Ishikawa (cell line): ENCODE measurements at regions not wholly inside any gene's neighbourhood (a gene's known extent, or its start where the extent isn't known, plus 50 kb on each side); places are given as distances from the start of the nearest gene placed in this dataset.

Source experiments
- CEBPB ChIP-seq: IDR thresholded peaks from 2 replicates; pipeline ENCODE4 v1.6.1; 2012
- CREB1 ChIP-seq: IDR thresholded peaks from 2 replicates; pipeline ENCODE4 v1.6.1; 2012; ENCODE audit warnings: low read depth
- EGR1 ChIP-seq: IDR thresholded peaks from 2 replicates; pipeline ENCODE4 v1.6.1; 2012
- EP300 ChIP-seq: IDR thresholded peaks from 2 replicates; pipeline ENCODE4 v1.6.1; 2012; ENCODE audit warnings: borderline replicate concordance
- FOXM1 ChIP-seq: IDR thresholded peaks from 2 replicates; pipeline ENCODE4 v1.6.1; 2012; ENCODE audit warnings: low read depth, borderline replicate concordance
- MAX ChIP-seq: IDR thresholded peaks from 2 replicates; pipeline ENCODE4 v1.6.1; 2012
- NFIC ChIP-seq: IDR thresholded peaks from 2 replicates; pipeline ENCODE4 v1.6.1; 2012
- RAD21 ChIP-seq: IDR thresholded peaks from 2 replicates; pipeline ENCODE4 v1.6.1; 2012; ENCODE audit warnings: low read depth
- REST ChIP-seq: IDR thresholded peaks from 2 replicates; pipeline ENCODE4 v1.6.1; 2012; ENCODE audit warnings: low read depth, mild to moderate bottlenecking
- TAF1 ChIP-seq: IDR thresholded peaks from 2 replicates; pipeline ENCODE4 v1.6.1; 2012; ENCODE audit warnings: low read depth, mild to moderate bottlenecking
- TCF12 ChIP-seq: IDR thresholded peaks from 2 replicates; pipeline ENCODE4 v1.6.1; 2012; ENCODE audit warnings: low read depth
- TEAD4 ChIP-seq: IDR thresholded peaks from 2 replicates; pipeline ENCODE4 v1.6.1; 2012
- USF1 ChIP-seq: IDR thresholded peaks from 2 replicates; pipeline ENCODE4 v1.6.1; 2012
- YY1 ChIP-seq: IDR thresholded peaks from 2 replicates; pipeline ENCODE4 v1.6.1; 2012; ENCODE audit warnings: low read depth
- ZBTB7A ChIP-seq: IDR thresholded peaks from 2 replicates; pipeline ENCODE4 v1.6.1; 2012; ENCODE audit warnings: low read depth

GRCh38 chr9:23621188-23621587 is 204.9 kb downstream of the ELAVL2 start:
- TF ChIP-seq MAX (no peak), CREB1 (no peak), TCF12 (no peak), REST (no peak), TEAD4 (no peak), NFIC (no peak), EGR1 (no peak), RAD21 (no peak), CEBPB (no peak), USF1 (no peak), TAF1 (no peak), ZBTB7A (no peak), YY1 (no peak), EP300 (no peak), FOXM1 (no peak)

- TF ChIP-seq CREB1 (no peak), USF1 (no peak), MAX (no peak), RAD21 (no peak), CEBPB (no peak), REST (no peak), EP300 (no peak), FOXM1 (no peak), TAF1 (no peak), NFIC (no peak), EGR1 (no peak), ZBTB7A (no peak), TCF12 (no peak), YY1 (no peak), TEAD4 (no peak)
Observed at GRCh38 chr9:23621924-23622323, 204.1 kb downstream of the ELAVL2 start.

- no peak for TF ChIP-seq MAX
- no peak for TF ChIP-seq REST
- TF ChIP-seq NFIC: no peak
- TF ChIP-seq FOXM1: no peak
- TF ChIP-seq CREB1: no peak
- no peak for TF ChIP-seq CEBPB
- no peak for TF ChIP-seq YY1
- no peak for TF ChIP-seq ZBTB7A
Observed at GRCh38 chr9:23622396-23622795, 203.6 kb downstream of the ELAVL2 start.

- TF ChIP-seq EGR1 (no peak), RAD21 (no peak), TCF12 (no peak), MAX (no peak), TAF1 (no peak), YY1 (no peak), EP300 (no peak), FOXM1 (no peak), NFIC (no peak), CREB1 (no peak), REST (no peak), ZBTB7A (no peak), CEBPB (no peak), USF1 (no peak), TEAD4 (no peak)
Observed at GRCh38 chr9:23630488-23630887, 195.6 kb downstream of the ELAVL2 start.
